Sigmoid colon (tissue), 6 donors: ENCODE measurements at regions not wholly inside any gene's neighbourhood (a gene's known extent, or its start where the extent isn't known, plus 50 kb on each side); places are given as distances from the start of the nearest gene placed in this dataset.

ENCODE experiments used
- DNase-seq: peaks from one replicate; pipeline ENCODE4 v3.0.0-alpha.2; 2019
- H3K27ac ChIP-seq, 4 donors: fragments of 200-600 bp; sonication (generic); one replicate each; pipeline ENCODE4 v1.5.1; 2016 to 2019; ENCODE audit warnings: mild to moderate bottlenecking in 1 of 4
- H3K27me3 ChIP-seq, 3 donors: fragments of 200-600 bp; sonication (generic); one replicate each; pipeline ENCODE4 v1.5.1; 2019; ENCODE audit warnings: mild to moderate bottlenecking in 1 of 3
- H3K36me3 ChIP-seq, 4 donors: fragments of 200-600 bp; sonication (generic); one replicate each; pipeline ENCODE4 v1.5.1; 2016 to 2019
- H3K4me1 ChIP-seq, 4 donors: fragments of 200-600 bp; sonication (generic); one replicate each; pipeline ENCODE4 v1.5.1; 2017 to 2019
- H3K4me3 ChIP-seq, 4 donors: fragments of 200-600 bp; sonication (generic); one replicate each; pipeline ENCODE4 v1.5.1; 2017 to 2019; ENCODE audit warnings: mild to moderate bottlenecking in 2 of 4, moderate library complexity in 1 of 4
- H3K9me3 ChIP-seq, 4 donors: fragments of 200-600 bp in 3 of 4; sonication (generic) in 3 of 4; one replicate each; pipeline versions ENCODE4 v1.5.1 to v1.6.1; 2013 to 2019
- CTCF ChIP-seq, 4 experiments: fragments of 450-650 bp in 3 of 4; fragments of 200-600 bp in 1 of 4; IDR thresholded peaks; one replicate each; pipeline ENCODE4 v1.5.1; 2016 to 2019; ENCODE audit warnings: antibody characterized with exemption in 4 of 4, mild to moderate bottlenecking in 3 of 4, moderate library complexity in 2 of 4
- EP300 ChIP-seq, 4 donors: sonication (generic); formaldehyde crosslinking; IDR thresholded peaks; one replicate each; pipeline ENCODE4 v1.6.1; 2017; ENCODE audit warnings: antibody characterized with exemption in 4 of 4
- POLR2A ChIP-seq, 2 donors: fragments of 450-650 bp; IDR thresholded peaks; one replicate each; pipeline ENCODE4 v1.6.1; 2016; ENCODE audit warnings: antibody characterized with exemption in 2 of 2, mild to moderate bottlenecking in 2 of 2, moderate library complexity in 2 of 2
- POLR2AphosphoS5 ChIP-seq, 4 donors: sonication (generic); formaldehyde crosslinking; IDR thresholded peaks; one replicate each; pipeline ENCODE4 v1.6.1; 2017; ENCODE audit warnings: antibody characterized with exemption in 4 of 4
- WGBS, 2 donors: extraction: QIAGEN DNeasy Blood & Tissue Kit; methylation state at CpG; one replicate each; pipeline ENCODE4 v1.1.7; 2013; 5-methylcytosine and 5-hydroxymethylcytosine counted together
- intact Hi-C: fragments of 100-400 bp; cut with DNase I; formaldehyde crosslinking; loops from one replicate; pipeline ENCODE4 v1.15.1; 2023
- donor health status: healthy with polysubstance abuse.
- donor health status: healthy.

GRCh38 chr13:40182591-40182990, 483.9 kb downstream of the FOXO1 start:
- Histone ChIP-seq H3K27ac (no peak overlapping the region), H3K4me3 (no peak overlapping the region), H3K4me1 (no peaks in the 10 kb centered on the region), H3K27me3 (no peaks in the 10 kb centered on the region), H3K36me3 (no peaks in the 10 kb centered on the region), H3K9me3 (no peaks in the 10 kb centered on the region)
- 93 to 97% methylated on average over 2 of the region's 2 CpGs for WGBS, 2 donors
- TF ChIP-seq POLR2A (IDR thresholded peaks at IDR 0.05) (no peak), POLR2AphosphoS5 (IDR thresholded peaks at IDR 0.05) (no peak), EP300 (IDR thresholded peaks at IDR 0.05) (no peak), CTCF (IDR thresholded peaks at IDR 0.05) (no peak)
- intact Hi-C loops: no loop called here
- no peak for DNase-seq

- no peaks in the 10 kb centered on the region for H3K9me3 ChIP-seq
- H3K36me3 ChIP-seq: no peaks in the 10 kb centered on the region
- TF ChIP-seq CTCF (IDR thresholded peaks at IDR 0.05) (no peak), POLR2A (IDR thresholded peaks at IDR 0.05) (no peak), EP300 (IDR thresholded peaks at IDR 0.05) (no peak), POLR2AphosphoS5 (IDR thresholded peaks at IDR 0.05) (no peak)
- no peak overlapping the region for H3K27ac ChIP-seq
- peaks cover 0 to 24% (median 16%) of the 10 kb centered on the region in 4 donors for H3K4me1 ChIP-seq
- WGBS, 2 donors: 62 to 80% methylated on average over 2 of the region's 2 CpGs
- intact Hi-C loops: no loop called here
- no peak overlapping the region for H3K4me3 ChIP-seq
- no peak for DNase-seq
- no peaks in the 10 kb centered on the region for H3K27me3 ChIP-seq
Observed at GRCh38 chr13:40185414-40185813, 481.0 kb downstream of the FOXO1 start.

GRCh38 chr13:40186041-40186440, 480.4 kb downstream of the FOXO1 start:
- intact Hi-C loops: no loop called here
- Histone ChIP-seq H3K4me3 (no peak overlapping the region), H3K4me1 (peaks cover 0 to 30% (median 23%) of the 10 kb centered on the region in 4 donors), H3K36me3 (no peaks in the 10 kb centered on the region), H3K9me3 (no peaks in the 10 kb centered on the region), H3K27me3 (no peaks in the 10 kb centered on the region), H3K27ac (no peak overlapping the region)
- no peak for DNase-seq
- TF ChIP-seq POLR2A (IDR thresholded peaks at IDR 0.05) (no peak), POLR2AphosphoS5 (IDR thresholded peaks at IDR 0.05) (no peak), EP300 (IDR thresholded peaks at IDR 0.05) (no peak), CTCF (IDR thresholded peaks at IDR 0.05) (no peak)
- WGBS, 2 donors: 62 to 65% methylated on average over 3 of the region's 3 CpGs

- WGBS, 2 donors: 75 to 76% methylated on average over 9 of the region's 9 CpGs
- intact Hi-C loops: no loop called here
- no peaks in the 10 kb centered on the region for H3K9me3 ChIP-seq
- no peak for DNase-seq
- H3K36me3 ChIP-seq: no peaks in the 10 kb centered on the region
- H3K27ac ChIP-seq: no peak overlapping the region
- H3K4me3 ChIP-seq: no peak overlapping the region
- no peaks in the 10 kb centered on the region for H3K27me3 ChIP-seq
- H3K4me1 ChIP-seq: peaks cover 0 to 38% (median 30%) of the 10 kb centered on the region in 4 donors
- TF ChIP-seq POLR2AphosphoS5 (IDR thresholded peaks at IDR 0.05): no peak
- TF ChIP-seq POLR2A (IDR thresholded peaks at IDR 0.05): no peak
- TF ChIP-seq CTCF (IDR thresholded peaks at IDR 0.05): no peak
- no peak for TF ChIP-seq EP300 (IDR thresholded peaks at IDR 0.05)
Observed at GRCh38 chr13:40186626-40187323, 479.7 kb downstream of the FOXO1 start.
